ENCODE measurements at regions not wholly inside any gene's neighbourhood (a gene's known extent, or its start where the extent isn't known, plus 50 kb on each side); places are given as distances from the start of the nearest gene placed in this dataset.

GRCh38 chr5:167598166-167598565, 693.3 kb upstream of the WWC1 start (continued):
- TF ChIP-seq UBTF (CRISPR knock-in tag; IDR thresholded peaks at IDR 0.05) (no peak), ZNF468 (CRISPR knock-in tag; IDR thresholded peaks at IDR 0.05) (no peak), ZNF253 (CRISPR knock-in tag; IDR thresholded peaks at IDR 0.05; ENCODE audit: borderline replicate concordance) (no peak), ZNF143 (CRISPR knock-in tag; IDR thresholded peaks at IDR 0.05) (no peak), ZNF780A (CRISPR knock-in tag; IDR thresholded peaks at IDR 0.05) (no peak), GTF2F1 (IDR thresholded peaks at IDR 0.05; ENCODE audit: low read length) (no peak), PPARG (CRISPR knock-in tag; conservative IDR thresholded peaks at IDR 0.05) (no peak), ZBTB43 (CRISPR knock-in tag; conservative IDR thresholded peaks at IDR 0.05) (no peak), SP140L (CRISPR knock-in tag; IDR thresholded peaks at IDR 0.05; ENCODE audit: borderline replicate concordance) (no peak), ATF4 (CRISPR knock-in tag; IDR thresholded peaks at IDR 0.05) (no peak), ZNF720 (CRISPR knock-in tag; IDR thresholded peaks at IDR 0.05) (no peak), FOXP4 (CRISPR knock-in tag; IDR thresholded peaks at IDR 0.05) (no peak), ZNF280B (CRISPR knock-in tag; IDR thresholded peaks at IDR 0.05; ENCODE audit: borderline replicate concordance) (no peak)
